Transverse colon (tissue), 3 donors: ENCODE measurements at regions not wholly inside any gene's neighbourhood (a gene's known extent, or its start where the extent isn't known, plus 50 kb on each side); places are given as distances from the start of the nearest gene placed in this dataset.

ENCODE experiments used
- EP300 ChIP-seq: sonication (generic); formaldehyde crosslinking; IDR thresholded peaks from one replicate; pipeline ENCODE4 v1.6.1; 2017; ENCODE audit warnings: antibody characterized with exemption, low read depth
- POLR2A ChIP-seq: fragments of 450-650 bp; IDR thresholded peaks from one replicate; pipeline ENCODE4 v1.6.1; 2016; ENCODE audit warnings: antibody characterized with exemption, mild to moderate bottlenecking, moderate library complexity
- TF ChIP-seq, protein P1 (sequence below), 5 experiments: fragments of 200-600 bp in 3 of 5; fragments of 450-650 bp in 2 of 5; sonication (generic) in 3 of 5; IDR thresholded peaks; 1 replicate in 2 of 5; 2 replicates in 3 of 5; pipeline ENCODE4 v1.5.1; 2016 to 2017; ENCODE audit warnings: antibody characterized with exemption in 5 of 5, inconsistent platforms in 3 of 5, mild to moderate bottlenecking in 2 of 5, moderate library complexity in 1 of 5

DNA sequence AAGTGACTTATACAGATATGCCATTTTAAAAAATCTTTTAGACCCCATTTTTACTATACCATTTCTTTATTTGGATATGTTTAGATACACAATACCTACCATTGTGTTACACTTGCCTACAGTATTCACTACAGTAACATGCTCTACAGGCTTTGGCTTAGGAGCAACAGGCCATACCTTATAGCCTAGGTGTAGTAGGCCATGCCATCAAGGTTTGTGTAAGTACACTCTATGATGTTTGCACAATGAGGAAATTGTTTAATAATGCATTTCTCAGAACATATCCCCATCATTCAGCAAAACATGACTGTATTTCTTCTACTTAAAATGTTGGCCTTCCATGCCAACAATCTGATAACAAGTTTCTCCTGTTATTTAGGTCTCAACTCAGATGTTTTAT is 1559.5 kb upstream of the TENM4 start:
- TF ChIP-seq, protein P1, sequence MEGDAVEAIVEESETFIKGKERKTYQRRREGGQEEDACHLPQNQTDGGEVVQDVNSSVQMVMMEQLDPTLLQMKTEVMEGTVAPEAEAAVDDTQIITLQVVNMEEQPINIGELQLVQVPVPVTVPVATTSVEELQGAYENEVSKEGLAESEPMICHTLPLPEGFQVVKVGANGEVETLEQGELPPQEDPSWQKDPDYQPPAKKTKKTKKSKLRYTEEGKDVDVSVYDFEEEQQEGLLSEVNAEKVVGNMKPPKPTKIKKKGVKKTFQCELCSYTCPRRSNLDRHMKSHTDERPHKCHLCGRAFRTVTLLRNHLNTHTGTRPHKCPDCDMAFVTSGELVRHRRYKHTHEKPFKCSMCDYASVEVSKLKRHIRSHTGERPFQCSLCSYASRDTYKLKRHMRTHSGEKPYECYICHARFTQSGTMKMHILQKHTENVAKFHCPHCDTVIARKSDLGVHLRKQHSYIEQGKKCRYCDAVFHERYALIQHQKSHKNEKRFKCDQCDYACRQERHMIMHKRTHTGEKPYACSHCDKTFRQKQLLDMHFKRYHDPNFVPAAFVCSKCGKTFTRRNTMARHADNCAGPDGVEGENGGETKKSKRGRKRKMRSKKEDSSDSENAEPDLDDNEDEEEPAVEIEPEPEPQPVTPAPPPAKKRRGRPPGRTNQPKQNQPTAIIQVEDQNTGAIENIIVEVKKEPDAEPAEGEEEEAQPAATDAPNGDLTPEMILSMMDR (IDR thresholded peaks at IDR 0.05), result no peak
- TF ChIP-seq POLR2A (no peak), EP300 (no peak)
